GM12878 (cell line): ENCODE measurements at regions not wholly inside any gene's neighbourhood (a gene's known extent, or its start where the extent isn't known, plus 50 kb on each side); places are given as distances from the start of the nearest gene placed in this dataset.
"Not testable (repeated sequence)": the region's sequence is repeated elsewhere in the genome, so short reads cannot be mapped to it uniquely, and the experiment has no call there.

Experiments
- ATAC-seq: fragments of 200-7000 bp; cut with Tn5 transposase; 3 replicates; pipeline ENCODE4 v1.9.1; 2020; ENCODE audit warnings: mild to moderate bottlenecking, moderate library complexity
- BruUV-seq: library from RNA; stranded (reverse); fragments of 400-500 nt; replicated peaks from 2 replicates; lab custom pipeline; 2021; lab: Mats Ljungman, UMichigan
- CTCF ChIA-PET: fragments of 300-600 bp; sonication (Branson Sonifier 250); formaldehyde crosslinking; extraction: SDS; loops from one replicate; lab custom pipeline; 2021; ENCODE audit warnings: inconsistent platforms; lab: Yijun Ruan, JAX
- POLR2A ChIA-PET: fragments of 350-600 bp; formaldehyde crosslinking; extraction: SDS; loops from one replicate; lab custom pipeline; 2021; ENCODE audit warnings: inconsistent platforms; lab: Charles Lee
- RAD21 ChIA-PET: fragments of 300-600 bp; sonication (Branson Sonifier 250); formaldehyde crosslinking; loops from one replicate; lab custom pipeline; 2023; ENCODE audit warnings: antibody characterized with exemption; ENCODE audit not compliant: unreplicated experiment; lab: Charles Lee
- SMC1A ChIA-PET: fragments of 300-600 bp; sonication (Branson Sonifier 250); formaldehyde crosslinking; loops from one replicate; lab custom pipeline; 2023; ENCODE audit not compliant: unreplicated experiment, uncharacterized antibody; lab: Charles Lee
- DNase-seq: peaks from one replicate; pipeline ENCODE4 v3.0.0-alpha.2; 2011; ENCODE audit warnings: low read depth, low spot score
- FAIRE-seq: peaks from 3 replicates; lab custom pipeline; 2011; peaks lifted over from hg19 to GRCh38; lab: Jason Lieb, UNC
- H2AFZ ChIP-seq: 2 replicates; pipeline ENCODE4 v1.6.0; 2011; ENCODE audit warnings: low read depth, low read length, control low read depth; ENCODE audit not compliant: control insufficient read depth
- H3K27ac ChIP-seq: 2 replicates; pipeline ENCODE4 v1.5.1; 2011; ENCODE audit warnings: control low read depth; ENCODE audit not compliant: control insufficient read depth, insufficient read depth
- H3K27me3 ChIP-seq, 2 experiments: replicated peaks in 1 of 2; 2 replicates each; pipeline versions ENCODE4 v1.6.0 to v1.6.1; 2011; ENCODE audit warnings: low read length in 1 of 2; ENCODE audit not compliant: control insufficient read depth in 2 of 2, insufficient read depth in 2 of 2
- H3K36me3 ChIP-seq, 2 experiments: 2 replicates each; pipeline ENCODE4 v1.5.1; 2011; ENCODE audit warnings: low read length in 1 of 2; ENCODE audit not compliant: control insufficient read depth in 2 of 2, insufficient read depth in 2 of 2
- H3K4me1 ChIP-seq: 2 replicates; pipeline ENCODE4 v1.6.1; 2011; ENCODE audit warnings: mild to moderate bottlenecking, low read length, moderate library complexity, mixed read lengths; ENCODE audit not compliant: control insufficient read depth, insufficient read depth
- H3K4me2 ChIP-seq: 2 replicates; pipeline ENCODE4 v1.6.0; 2011; ENCODE audit warnings: control low read depth; ENCODE audit not compliant: control insufficient read depth, insufficient read depth
- H3K4me3 ChIP-seq: fragments of 200-600 bp; sonication (generic); 2 replicates; pipeline ENCODE4 v1.5.1; 2016
- H3K79me2 ChIP-seq: 2 replicates; pipeline ENCODE4 v1.6.0; 2011; ENCODE audit warnings: low read length; ENCODE audit not compliant: control insufficient read depth, insufficient read depth
- H3K9ac ChIP-seq: 2 replicates; pipeline ENCODE4 v1.8.0; 2011; ENCODE audit warnings: low read length, control low read depth, mixed read lengths; ENCODE audit not compliant: control insufficient read depth, insufficient read depth
- H3K9me3 ChIP-seq: replicated peaks from 3 replicates; pipeline ENCODE4 v1.5.1; 2011; ENCODE audit warnings: mild to moderate bottlenecking, low read length; ENCODE audit not compliant: control insufficient read depth, insufficient read depth
- H4K20me1 ChIP-seq: 2 replicates; pipeline ENCODE4 v1.6.0; 2011; ENCODE audit not compliant: control insufficient read depth, insufficient read depth
- CEBPB ChIP-seq, 2 experiments: fragments of 150-350 bp in 1 of 2; IDR thresholded peaks; 2 replicates each; pipeline ENCODE4 v1.6.1; 2012 to 2014; ENCODE audit warnings: low read depth in 2 of 2, low read length in 2 of 2, borderline replicate concordance in 1 of 2, inconsistent platforms in 1 of 2
- MEF2A ChIP-seq: IDR thresholded peaks from 2 replicates; pipeline ENCODE4 v1.6.1; 2011; ENCODE audit warnings: low read depth, mild to moderate bottlenecking, low read length, moderate library complexity; ENCODE audit not compliant: insufficient read depth
- ZBTB40 ChIP-seq: fragments of 450-650 bp; IDR thresholded peaks from 2 replicates; pipeline ENCODE4 v1.6.1; 2016; ENCODE audit warnings: mild to moderate bottlenecking, moderate library complexity, borderline replicate concordance
- WGBS: methylation state at CpG from one replicate; pipeline ENCODE4 v1.1.6; 2016; ENCODE audit warnings: low lambda C conversion rate; ENCODE audit not compliant: insufficient replicate concordance, insufficient coverage; ENCODE audit errors: missing lambda C conversion rate; 5-methylcytosine and 5-hydroxymethylcytosine counted together
- in situ Hi-C: fragments of 300-500 bp; cut with MboI; formaldehyde crosslinking; loops from 9 replicates; pipeline ENCODE4 v1.14.3; 2018; ENCODE audit warnings: mixed read lengths
- intact Hi-C: fragments of 100-400 bp; cut with micrococcal nuclease; formaldehyde crosslinking; loops from one replicate; pipeline ENCODE4 v1.14.2; 2022; ENCODE audit not compliant: unreplicated experiment

GRCh38 chr4:64738240-64738639, 329.0 kb upstream of the TECRL start (continued):
- TF ChIP-seq ZBTB40 (no peak), MEF2A (no peak), CEBPB (IDR thresholded peaks at IDR 0.05; ENCODE audit: borderline replicate concordance in 1 of 2, low read depth in 2 of 2, low read length in 2 of 2) (no peak)

- CTCF ChIA-PET, H3K4me2 ChIP-seq, ATAC-seq, intact Hi-C loops, SMC1A ChIA-PET, BruUV-seq, H4K20me1 ChIP-seq, H3K36me3 ChIP-seq, H3K27ac ChIP-seq, H3K79me2 ChIP-seq, FAIRE-seq, H3K9ac ChIP-seq, H2AFZ ChIP-seq, H3K4me1 ChIP-seq, in situ Hi-C loops, RAD21 ChIA-PET, POLR2A ChIA-PET, H3K4me3 ChIP-seq, H3K27me3 ChIP-seq, H3K9me3 ChIP-seq, DNase-seq: not testable (repeated sequence)
- 0% methylated on average over 2 of the region's 2 CpGs for WGBS
Observed at GRCh38 chr4:64737854-64738138, 328.5 kb upstream of the TECRL start.
